Peyer's patch (tissue), 4 donors: ENCODE measurements at regions not wholly inside any gene's neighbourhood (a gene's known extent, or its start where the extent isn't known, plus 50 kb on each side); places are given as distances from the start of the nearest gene placed in this dataset.

Experiments
- POLR2A ChIP-seq, 2 donors: fragments of 450-650 bp; IDR thresholded peaks; one replicate each; pipeline ENCODE4 v1.5.1; 2017; ENCODE audit warnings: antibody characterized with exemption in 2 of 2, mild to moderate bottlenecking in 2 of 2, moderate library complexity in 2 of 2
- TF ChIP-seq, protein P1 (sequence below), 6 experiments: fragments of 450-650 bp in 4 of 6; fragments of 200-600 bp in 2 of 6; sonication (generic) in 1 of 6; IDR thresholded peaks; one replicate each; pipeline ENCODE4 v1.5.1; 2017 to 2019; ENCODE audit warnings: antibody characterized with exemption in 6 of 6, mild to moderate bottlenecking in 3 of 6, moderate library complexity in 1 of 6

- TF ChIP-seq, protein P1, sequence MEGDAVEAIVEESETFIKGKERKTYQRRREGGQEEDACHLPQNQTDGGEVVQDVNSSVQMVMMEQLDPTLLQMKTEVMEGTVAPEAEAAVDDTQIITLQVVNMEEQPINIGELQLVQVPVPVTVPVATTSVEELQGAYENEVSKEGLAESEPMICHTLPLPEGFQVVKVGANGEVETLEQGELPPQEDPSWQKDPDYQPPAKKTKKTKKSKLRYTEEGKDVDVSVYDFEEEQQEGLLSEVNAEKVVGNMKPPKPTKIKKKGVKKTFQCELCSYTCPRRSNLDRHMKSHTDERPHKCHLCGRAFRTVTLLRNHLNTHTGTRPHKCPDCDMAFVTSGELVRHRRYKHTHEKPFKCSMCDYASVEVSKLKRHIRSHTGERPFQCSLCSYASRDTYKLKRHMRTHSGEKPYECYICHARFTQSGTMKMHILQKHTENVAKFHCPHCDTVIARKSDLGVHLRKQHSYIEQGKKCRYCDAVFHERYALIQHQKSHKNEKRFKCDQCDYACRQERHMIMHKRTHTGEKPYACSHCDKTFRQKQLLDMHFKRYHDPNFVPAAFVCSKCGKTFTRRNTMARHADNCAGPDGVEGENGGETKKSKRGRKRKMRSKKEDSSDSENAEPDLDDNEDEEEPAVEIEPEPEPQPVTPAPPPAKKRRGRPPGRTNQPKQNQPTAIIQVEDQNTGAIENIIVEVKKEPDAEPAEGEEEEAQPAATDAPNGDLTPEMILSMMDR (IDR thresholded peaks at IDR 0.05), result no peak
- no peak for TF ChIP-seq POLR2A (IDR thresholded peaks at IDR 0.05)
These were observed 109.9 kb upstream of the TIAM2 start for GRCh38 chr6:154885214-154885613.
